Sigmoid colon (tissue), 4 donors: ENCODE measurements at regions not wholly inside any gene's neighbourhood (a gene's known extent, or its start where the extent isn't known, plus 50 kb on each side); places are given as distances from the start of the nearest gene placed in this dataset.

ENCODE experiments used
- CTCF ChIP-seq, 4 experiments: fragments of 450-650 bp in 3 of 4; fragments of 200-600 bp in 1 of 4; IDR thresholded peaks; one replicate each; pipeline ENCODE4 v1.5.1; 2016 to 2019; ENCODE audit warnings: antibody characterized with exemption in 4 of 4, mild to moderate bottlenecking in 3 of 4, moderate library complexity in 2 of 4
- EP300 ChIP-seq, 4 donors: sonication (generic); formaldehyde crosslinking; IDR thresholded peaks; one replicate each; pipeline ENCODE4 v1.6.1; 2017; ENCODE audit warnings: antibody characterized with exemption in 4 of 4
- POLR2A ChIP-seq, 2 donors: fragments of 450-650 bp; IDR thresholded peaks; one replicate each; pipeline ENCODE4 v1.6.1; 2016; ENCODE audit warnings: antibody characterized with exemption in 2 of 2, mild to moderate bottlenecking in 2 of 2, moderate library complexity in 2 of 2
- POLR2AphosphoS5 ChIP-seq, 4 donors: sonication (generic); formaldehyde crosslinking; IDR thresholded peaks; one replicate each; pipeline ENCODE4 v1.6.1; 2017; ENCODE audit warnings: antibody characterized with exemption in 4 of 4

GRCh38 chr5:93297116-93297515 lies 283.9 kb downstream of the NR2F1-AS1 start:
- no peak for TF ChIP-seq POLR2AphosphoS5 (IDR thresholded peaks at IDR 0.05)
- no peak for TF ChIP-seq POLR2A (IDR thresholded peaks at IDR 0.05)
- TF ChIP-seq CTCF (IDR thresholded peaks at IDR 0.05) = no peak
- no peak for TF ChIP-seq EP300 (IDR thresholded peaks at IDR 0.05)
